GM12874 (cell line): ENCODE measurements at regions not wholly inside any gene's neighbourhood (a gene's known extent, or its start where the extent isn't known, plus 50 kb on each side); places are given as distances from the start of the nearest gene placed in this dataset.

Experiments used
- CTCF ChIP-seq: IDR thresholded peaks from 2 replicates; pipeline ENCODE4 v1.5.1; 2011; ENCODE audit warnings: low read depth, mild to moderate bottlenecking, control low read depth, low read length, moderate library complexity; ENCODE audit not compliant: insufficient read depth

GRCh38 chr2:47267711-47268086, 91.4 kb upstream of the CALM2 start:
- TF ChIP-seq CTCF = no peak

- TF ChIP-seq CTCF = no peak
These were observed 90.8 kb upstream of the CALM2 start for GRCh38 chr2:47266939-47267710.

GRCh38 chr2:47265751-47266231, 89.5 kb upstream of the CALM2 start:
- no peak for TF ChIP-seq CTCF

- no peak for TF ChIP-seq CTCF
These were observed 88.8 kb upstream of the CALM2 start for GRCh38 chr2:47265158-47265557.

GRCh38 chr2:47264686-47265085, 88.4 kb upstream of the CALM2 start:
- TF ChIP-seq CTCF = no peak

GRCh38 chr2:47264143-47264542, 87.8 kb upstream of the CALM2 start:
- TF ChIP-seq CTCF = 0 out of 2 replicates have a peak, but pooled peaks have one; percentile 3

- no peak for TF ChIP-seq CTCF
These were observed 86.3 kb upstream of the CALM2 start for GRCh38 chr2:47262657-47263056.

- no peak for TF ChIP-seq CTCF
These were observed 84.7 kb upstream of the CALM2 start for GRCh38 chr2:47260971-47261370.
